ENCODE measurements at regions not wholly inside any gene's neighbourhood (a gene's known extent, or its start where the extent isn't known, plus 50 kb on each side); places are given as distances from the start of the nearest gene placed in this dataset.

GRCh38 chr7:26444555-26444954, 152.9 kb downstream of the SNX10 start:
- no peak overlapping the region for H3K27ac ChIP-seq (ENCODE audit: insufficient read depth, low read length)
- no peak overlapping the region for H2BK5ac ChIP-seq (ENCODE audit: low read depth, low read length, poor library complexity, severe bottlenecking)
- no peak overlapping the region for H2AK5ac ChIP-seq (ENCODE audit: low read depth, low read length)
- no peaks in the 10 kb centered on the region for H4K20me1 ChIP-seq (ENCODE audit: insufficient read depth, low read length)
- TF ChIP-seq USF2 (IDR thresholded peaks at IDR 0.05; ENCODE audit: low read depth, low read length) (no peak), CHD1 (IDR thresholded peaks at IDR 0.05; ENCODE audit: low read depth, low read length) (no peak)
- no peak overlapping the region for H2AK9ac ChIP-seq (replicated peaks; ENCODE audit: low read depth, low read length, poor library complexity)
- no peak overlapping the region for H3K4me3 ChIP-seq (ENCODE audit: insufficient read depth, low read depth, low read length)
- H2BK15ac ChIP-seq (ENCODE audit: low read depth, low read length), result no peak overlapping the region
- no CpG with 5 or more reads among the region's 2 CpGs for WGBS, 2 experiments (ENCODE audit: extremely low coverage in 2 of 2, insufficient read length in 1 of 2)
- H4K91ac ChIP-seq (ENCODE audit: insufficient read depth, low read depth, low read length), result no peak overlapping the region
- H4K8ac ChIP-seq (ENCODE audit: low read depth in 2 of 2, low read length in 2 of 2), result no peak overlapping the region
- ATAC-seq (ENCODE audit: low read depth) (no peak), DNase-seq (no peak)
- no peaks in the 10 kb centered on the region for H3K79me1 ChIP-seq (ENCODE audit: low read depth in 1 of 2, low read length in 2 of 2)
- no peak overlapping the region for H2BK120ac ChIP-seq (ENCODE audit: low read depth, low read length)
- no peak overlapping the region for H3K14ac ChIP-seq (replicated peaks; ENCODE audit: low read depth, low read length)
- in situ Hi-C loops (cut with MboI; ENCODE audit: low sequenced_read_pairs), result no loop called here
- no peak overlapping the region for H3K4ac ChIP-seq (ENCODE audit: low read depth, low read length)
- H3K9me1 ChIP-seq (ENCODE audit: insufficient read depth, low read length), result no peaks in the 10 kb centered on the region
- no peak overlapping the region for H3K23ac ChIP-seq (ENCODE audit: low read depth, low read length)
- ChIA-PET POLR2A (ENCODE audit: unreplicated experiment) (no interaction called here), CTCF (no interaction called here)
- no peaks in the 10 kb centered on the region for H3K27me3 ChIP-seq (ENCODE audit: control insufficient read depth, insufficient read depth, low read length)
- H2BK20ac ChIP-seq (ENCODE audit: low read depth, low read length), result no peak overlapping the region
- H3K9ac ChIP-seq (ENCODE audit: low read depth, low read length), result no peak overlapping the region
- intact Hi-C loops (cut with micrococcal nuclease), result no loop called here
- H2AFZ ChIP-seq (replicated peaks; ENCODE audit: low read length, poor library complexity), result no peak overlapping the region
- no peak overlapping the region for H3K4me2 ChIP-seq (ENCODE audit: low read depth, low read length)
- dilution Hi-C loops (cut with HindIII; ENCODE audit: low sequenced_read_pairs, unreplicated experiment), result no loop called here
- BruUV-seq (replicated peaks), result no TSS peak
- H3K56ac ChIP-seq (ENCODE audit: extremely low read depth, insufficient read depth, low read length), result no peak overlapping the region
- H3K36me3 ChIP-seq (ENCODE audit: control insufficient read depth, insufficient read depth, low read length), result no peaks in the 10 kb centered on the region
- H3K9me3 ChIP-seq (ENCODE audit: control insufficient read depth, insufficient read depth, low read length), result no peaks in the 10 kb centered on the region
- no peak overlapping the region for H4K5ac ChIP-seq (ENCODE audit: low read depth, low read length)
- no peak overlapping the region for H3K18ac ChIP-seq (ENCODE audit: low read depth, low read length)
- no peaks in the 10 kb centered on the region for H3K4me1 ChIP-seq (ENCODE audit: control insufficient read depth, insufficient read depth, low read length)
